ENCODE measurements at regions not wholly inside any gene's neighbourhood (a gene's known extent, or its start where the extent isn't known, plus 50 kb on each side); places are given as distances from the start of the nearest gene placed in this dataset.

- Histone ChIP-seq H3K27ac (ENCODE audit: low read depth, low read length) (no peak overlapping the region), H3K79me2 (ENCODE audit: control insufficient read depth in 1 of 2, insufficient read depth in 2 of 2, low read length in 2 of 2) (no peaks in the 10 kb centered on the region), H3K18ac (ENCODE audit: extremely low read depth, low read length) (no peak overlapping the region), H2BK20ac (ENCODE audit: low read length) (no peak overlapping the region), H3K4ac (replicated peaks; ENCODE audit: insufficient read length, low read depth, low read length) (no peak overlapping the region), H2AK5ac (ENCODE audit: low read depth, low read length) (no peak overlapping the region), H3K56ac (replicated peaks; ENCODE audit: insufficient read length, low read depth, low read length) (no peak overlapping the region), H3K23me2 (ENCODE audit: low read depth, low read length) (no peaks in the 10 kb centered on the region; the same call in 1 of the 2 replicates), H3K79me1 (ENCODE audit: low read depth, low read length) (no peaks in the 10 kb centered on the region), H3K27me3 (replicated peaks in 1 of 4; ENCODE audit: control insufficient read depth in 3 of 4, extremely low read depth in 1 of 4, insufficient read depth in 3 of 4, low read length in 3 of 4) (no peaks in the 10 kb centered on the region), H3K9ac (replicated peaks in 1 of 4; ENCODE audit: extremely low read depth in 1 of 4, low read depth in 3 of 4, low read length in 3 of 4) (no peak overlapping the region), H4K8ac (ENCODE audit: extremely low read depth, insufficient read depth, low read length) (no peak overlapping the region), H3K4me3 (ENCODE audit: extremely low read depth in 1 of 4, insufficient read depth in 2 of 4, low read depth in 3 of 4, low read length in 4 of 4) (no peak overlapping the region), H3K4me1 (replicated peaks in 1 of 4; ENCODE audit: control insufficient read depth in 3 of 4, insufficient read depth in 4 of 4, low read length in 3 of 4) (no peaks in the 10 kb centered on the region; a peak in 1 of 7 replicates), H2AFZ (ENCODE audit: low read length) (no peak overlapping the region), H2BK5ac (ENCODE audit: low read depth, low read length) (no peak overlapping the region), H3K36me3 (ENCODE audit: control insufficient read depth in 2 of 4, insufficient read depth in 4 of 4, low read length in 3 of 4) (no peaks in the 10 kb centered on the region), H3K9me3 (ENCODE audit: insufficient read depth in 2 of 2, low read depth in 1 of 2, low read length in 1 of 2) (no peaks in the 10 kb centered on the region), H2BK12ac (ENCODE audit: low read depth, low read length) (no peak overlapping the region), H4K5ac (ENCODE audit: insufficient read length, low read depth, low read length) (no peak overlapping the region), H3K4me2 (ENCODE audit: insufficient read depth in 1 of 2, low read depth in 2 of 2, low read length in 2 of 2) (no peak overlapping the region), H3K14ac (ENCODE audit: insufficient read length) (no peak overlapping the region), H2BK15ac (ENCODE audit: low read length) (no peak overlapping the region), H4K91ac (replicated peaks; ENCODE audit: insufficient read length, low read length) (no peak overlapping the region), H4K20me1 (replicated peaks in 1 of 2; ENCODE audit: control insufficient read depth in 1 of 2, insufficient read depth in 2 of 2, low read length in 2 of 2) (no peaks in the 10 kb centered on the region), H3K23ac (ENCODE audit: insufficient read length) (no peak overlapping the region), H2BK120ac (replicated peaks; ENCODE audit: low read depth, low read length) (no peak overlapping the region)
- 90% methylated on average over 5 of the region's 5 CpGs; no CpG with 5 or more reads in 1 of the 2 experiments for WGBS, 2 experiments (ENCODE audit: extremely low coverage in 1 of 2, insufficient coverage in 1 of 2, insufficient read length in 1 of 2, insufficient replicate concordance in 2 of 2, low coverage in 1 of 2, low lambda C conversion rate in 2 of 2, missing lambda C conversion rate in 1 of 2)
- TF ChIP-seq CHD1 (IDR thresholded peaks at IDR 0.05; ENCODE audit: low read depth, low read length) (no peak), GTF2F1 (IDR thresholded peaks at IDR 0.05; ENCODE audit: borderline replicate concordance, low read depth, low read length) (no peak), SIN3A (conservative IDR thresholded peaks at IDR 0.05 in 1 of 2, IDR thresholded peaks at IDR 0.05 in 1 of 2; ENCODE audit: low read depth in 1 of 2, low read length in 2 of 2) (no peak), TBP (IDR thresholded peaks at IDR 0.05; ENCODE audit: low read depth, low read length) (no peak), SRF (IDR thresholded peaks at IDR 0.05; ENCODE audit: low read depth, low read length) (no peak), RNF2 (IDR thresholded peaks at IDR 0.05; ENCODE audit: borderline replicate concordance, low read depth, low read length, missing control alignments, poor library complexity, severe bottlenecking) (no peak)
- FAIRE-seq (no peak), DNase-seq (ENCODE audit: low read depth in 1 of 2, low spot score in 2 of 2) (no peak)
- POLR2A ChIA-PET (ENCODE audit: partially characterized antibody), result no interaction called here
- CTCF ChIA-PET (ENCODE audit: partially characterized antibody), result interaction anchor here (1.0 kb wide), 1 partner anchor 13 kb away, joined by 4 read pairs; no protein-coding TSS in a partner anchor
Observed at GRCh38 chr6:147869869-147870268, 361.4 kb downstream of the SAMD5 start.

All from H1 (cell line).